ENCODE measurements at regions not wholly inside any gene's neighbourhood (a gene's known extent, or its start where the extent isn't known, plus 50 kb on each side); places are given as distances from the start of the nearest gene placed in this dataset.

- Histone ChIP-seq H3K9ac (ENCODE audit: low read depth, low read length) (no peak overlapping the region), H3K27me3 (ENCODE audit: control insufficient read depth, insufficient read depth, low read length) (no peaks in the 10 kb centered on the region), H3K4me3 (ENCODE audit: low read depth, low read length) (no peak overlapping the region), H3K27ac (ENCODE audit: low read depth, low read length) (no peak overlapping the region), H3K4me1 (ENCODE audit: control insufficient read depth, insufficient read depth, low read length) (no peaks in the 10 kb centered on the region), H3K9me3 (ENCODE audit: control insufficient read depth, insufficient read depth, low read length) (no peaks in the 10 kb centered on the region), H3K36me3 (ENCODE audit: control insufficient read depth, insufficient read depth, low read length) (no peaks in the 10 kb centered on the region)
These were observed 275.2 kb downstream of the SATB1 start for GRCh38 chr3:18149935-18150334.

GRCh38 chr3:18149386-18149785 is 275.8 kb downstream of the SATB1 start:
- Histone ChIP-seq H3K27ac (ENCODE audit: low read depth, low read length) (no peak overlapping the region), H3K4me1 (ENCODE audit: control insufficient read depth, insufficient read depth, low read length) (no peaks in the 10 kb centered on the region), H3K9me3 (ENCODE audit: control insufficient read depth, insufficient read depth, low read length) (no peaks in the 10 kb centered on the region), H3K4me3 (ENCODE audit: low read depth, low read length) (no peak overlapping the region), H3K27me3 (ENCODE audit: control insufficient read depth, insufficient read depth, low read length) (no peaks in the 10 kb centered on the region), H3K9ac (ENCODE audit: low read depth, low read length) (no peak overlapping the region), H3K36me3 (ENCODE audit: control insufficient read depth, insufficient read depth, low read length) (no peaks in the 10 kb centered on the region)

GRCh38 chr3:18144571-18144970 is 280.6 kb downstream of the SATB1 start:
- no peaks in the 10 kb centered on the region for H3K27me3 ChIP-seq (ENCODE audit: control insufficient read depth, insufficient read depth, low read length)
- peaks cover 9% of the 10 kb centered on the region; the same call in 1 of the 2 replicates for H3K4me1 ChIP-seq (ENCODE audit: control insufficient read depth, insufficient read depth, low read length)
- H3K27ac ChIP-seq (ENCODE audit: low read depth, low read length) = no peak overlapping the region
- H3K9ac ChIP-seq (ENCODE audit: low read depth, low read length) = no peak overlapping the region
- no peak overlapping the region for H3K4me3 ChIP-seq (ENCODE audit: low read depth, low read length)
- no peaks in the 10 kb centered on the region for H3K9me3 ChIP-seq (ENCODE audit: control insufficient read depth, insufficient read depth, low read length)
- H3K36me3 ChIP-seq (ENCODE audit: control insufficient read depth, insufficient read depth, low read length) = no peaks in the 10 kb centered on the region

GRCh38 chr3:18143258-18143780 is 281.8 kb downstream of the SATB1 start:
- no peak overlapping the region for H3K9ac ChIP-seq (ENCODE audit: low read depth, low read length)
- no peak overlapping the region for H3K27ac ChIP-seq (ENCODE audit: low read depth, low read length)
- H3K9me3 ChIP-seq (ENCODE audit: control insufficient read depth, insufficient read depth, low read length) = no peaks in the 10 kb centered on the region
- H3K4me1 ChIP-seq (ENCODE audit: control insufficient read depth, insufficient read depth, low read length) = peaks cover 9% of the 10 kb centered on the region; the same call in 1 of the 2 replicates
- H3K27me3 ChIP-seq (ENCODE audit: control insufficient read depth, insufficient read depth, low read length) = no peaks in the 10 kb centered on the region
- no peaks in the 10 kb centered on the region for H3K36me3 ChIP-seq (ENCODE audit: control insufficient read depth, insufficient read depth, low read length)
- H3K4me3 ChIP-seq (ENCODE audit: low read depth, low read length) = no peak overlapping the region

- H3K4me3 ChIP-seq (ENCODE audit: low read depth, low read length) = no peak overlapping the region
- H3K9ac ChIP-seq (ENCODE audit: low read depth, low read length) = no peak overlapping the region
- no peak overlapping the region for H3K27ac ChIP-seq (ENCODE audit: low read depth, low read length)
- H3K4me1 ChIP-seq (ENCODE audit: control insufficient read depth, insufficient read depth, low read length) = peaks cover 13% of the 10 kb centered on the region
- no peaks in the 10 kb centered on the region for H3K9me3 ChIP-seq (ENCODE audit: control insufficient read depth, insufficient read depth, low read length)
- no peaks in the 10 kb centered on the region for H3K27me3 ChIP-seq (ENCODE audit: control insufficient read depth, insufficient read depth, low read length)
- no peaks in the 10 kb centered on the region for H3K36me3 ChIP-seq (ENCODE audit: control insufficient read depth, insufficient read depth, low read length)
These were observed 287.2 kb downstream of the SATB1 start for GRCh38 chr3:18137958-18138357.

- peak overlapping the region; percentile 13 for H3K27ac ChIP-seq (ENCODE audit: low read depth, low read length)
- H3K9me3 ChIP-seq (ENCODE audit: control insufficient read depth, insufficient read depth, low read length) = no peaks in the 10 kb centered on the region
- no peak overlapping the region for H3K9ac ChIP-seq (ENCODE audit: low read depth, low read length)
- H3K4me1 ChIP-seq (ENCODE audit: control insufficient read depth, insufficient read depth, low read length) = peaks cover 10% of the 10 kb centered on the region
- H3K4me3 ChIP-seq (ENCODE audit: low read depth, low read length) = no peak overlapping the region
- H3K36me3 ChIP-seq (ENCODE audit: control insufficient read depth, insufficient read depth, low read length) = no peaks in the 10 kb centered on the region
- no peaks in the 10 kb centered on the region for H3K27me3 ChIP-seq (ENCODE audit: control insufficient read depth, insufficient read depth, low read length)
These were observed 289.9 kb downstream of the SATB1 start for GRCh38 chr3:18135060-18135814.

GRCh38 chr3:18134386-18135059 is 290.6 kb downstream of the SATB1 start:
- no peaks in the 10 kb centered on the region for H3K9me3 ChIP-seq (ENCODE audit: control insufficient read depth, insufficient read depth, low read length)
- H3K36me3 ChIP-seq (ENCODE audit: control insufficient read depth, insufficient read depth, low read length) = no peaks in the 10 kb centered on the region
- H3K4me1 ChIP-seq (ENCODE audit: control insufficient read depth, insufficient read depth, low read length) = peaks cover 4% of the 10 kb centered on the region; the same call in 1 of the 2 replicates
- no peak overlapping the region for H3K27ac ChIP-seq (ENCODE audit: low read depth, low read length)
- H3K9ac ChIP-seq (ENCODE audit: low read depth, low read length) = no peak overlapping the region
- no peaks in the 10 kb centered on the region for H3K27me3 ChIP-seq (ENCODE audit: control insufficient read depth, insufficient read depth, low read length)
- no peak overlapping the region for H3K4me3 ChIP-seq (ENCODE audit: low read depth, low read length)

- no peaks in the 10 kb centered on the region for H3K36me3 ChIP-seq (ENCODE audit: control insufficient read depth, insufficient read depth, low read length)
- no peak overlapping the region for H3K4me3 ChIP-seq (ENCODE audit: low read depth, low read length)
- H3K4me1 ChIP-seq (ENCODE audit: control insufficient read depth, insufficient read depth, low read length) = peaks cover 4% of the 10 kb centered on the region; the same call in 1 of the 2 replicates
- no peak overlapping the region for H3K9ac ChIP-seq (ENCODE audit: low read depth, low read length)
- no peaks in the 10 kb centered on the region for H3K27me3 ChIP-seq (ENCODE audit: control insufficient read depth, insufficient read depth, low read length)
- no peaks in the 10 kb centered on the region for H3K9me3 ChIP-seq (ENCODE audit: control insufficient read depth, insufficient read depth, low read length)
- H3K27ac ChIP-seq (ENCODE audit: low read depth, low read length) = no peak overlapping the region
These were observed 292.1 kb downstream of the SATB1 start for GRCh38 chr3:18132991-18133390.

- no peak overlapping the region for H3K4me3 ChIP-seq (ENCODE audit: low read depth, low read length)
- H3K36me3 ChIP-seq (ENCODE audit: control insufficient read depth, insufficient read depth, low read length) = no peaks in the 10 kb centered on the region
- H3K4me1 ChIP-seq (ENCODE audit: control insufficient read depth, insufficient read depth, low read length) = no peaks in the 10 kb centered on the region
- no peak overlapping the region for H3K27ac ChIP-seq (ENCODE audit: low read depth, low read length)
- H3K9me3 ChIP-seq (ENCODE audit: control insufficient read depth, insufficient read depth, low read length) = no peaks in the 10 kb centered on the region
- no peak overlapping the region for H3K9ac ChIP-seq (ENCODE audit: low read depth, low read length)
- H3K27me3 ChIP-seq (ENCODE audit: control insufficient read depth, insufficient read depth, low read length) = no peaks in the 10 kb centered on the region
These were observed 297.1 kb downstream of the SATB1 start for GRCh38 chr3:18127859-18128681.

GRCh38 chr3:18127174-18127858 is 297.8 kb downstream of the SATB1 start:
- Histone ChIP-seq H3K36me3 (ENCODE audit: control insufficient read depth, insufficient read depth, low read length) (no peaks in the 10 kb centered on the region), H3K4me3 (ENCODE audit: low read depth, low read length) (no peak overlapping the region), H3K9me3 (ENCODE audit: control insufficient read depth, insufficient read depth, low read length) (no peaks in the 10 kb centered on the region), H3K9ac (ENCODE audit: low read depth, low read length) (no peak overlapping the region), H3K27me3 (ENCODE audit: control insufficient read depth, insufficient read depth, low read length) (no peaks in the 10 kb centered on the region), H3K27ac (ENCODE audit: low read depth, low read length) (no peak overlapping the region), H3K4me1 (ENCODE audit: control insufficient read depth, insufficient read depth, low read length) (no peaks in the 10 kb centered on the region)

All from HUES48 (cell line).